T-helper 1 cell (primary cell): ENCODE measurements at regions not wholly inside any gene's neighbourhood (a gene's known extent, or its start where the extent isn't known, plus 50 kb on each side); places are given as distances from the start of the nearest gene placed in this dataset.
"Not testable (repeated sequence)": the region's sequence is repeated elsewhere in the genome, so short reads cannot be mapped to it uniquely, and the experiment has no call there.

Source experiments
- DNase-seq, 5 donors: peaks; one replicate each; pipeline ENCODE4 v3.0.0-alpha.2; 2012 to 2020

- no peak for DNase-seq
Observed at GRCh38 chrX:93468075-93468474, 205.3 kb downstream of the NAP1L3 start.

DNA sequence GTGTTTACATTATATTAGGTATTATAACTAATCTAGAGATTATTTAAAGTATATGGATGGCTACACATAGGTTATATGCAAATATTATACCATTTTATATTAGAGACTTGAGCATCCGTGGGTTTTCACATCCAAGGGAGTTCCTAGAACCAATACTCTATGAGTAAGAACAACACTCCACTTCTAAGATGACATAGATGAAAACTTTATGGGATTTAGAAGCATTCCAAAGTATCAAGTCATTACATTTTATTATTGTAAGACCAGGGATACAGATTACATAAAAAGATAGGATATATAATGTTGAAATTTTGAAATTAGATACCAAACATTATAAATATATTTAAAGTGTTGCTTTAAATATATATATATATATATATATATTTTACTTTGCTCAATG, 207.0 kb downstream of the NAP1L3 start:
- DNase-seq, result no peak

- DNase-seq, result no peak
Observed at GRCh38 chrX:93461060-93461459, 212.3 kb downstream of the NAP1L3 start.

- no peak for DNase-seq
Observed at GRCh38 chrX:93454509-93454908, 218.9 kb downstream of the NAP1L3 start.

- DNase-seq, result not testable (repeated sequence)
Observed at GRCh38 chrX:93434721-93435120, 238.7 kb downstream of the NAP1L3 start.

GRCh38 chrX:93428497-93428896, 244.9 kb downstream of the NAP1L3 start:
- DNase-seq, result no peak

DNA sequence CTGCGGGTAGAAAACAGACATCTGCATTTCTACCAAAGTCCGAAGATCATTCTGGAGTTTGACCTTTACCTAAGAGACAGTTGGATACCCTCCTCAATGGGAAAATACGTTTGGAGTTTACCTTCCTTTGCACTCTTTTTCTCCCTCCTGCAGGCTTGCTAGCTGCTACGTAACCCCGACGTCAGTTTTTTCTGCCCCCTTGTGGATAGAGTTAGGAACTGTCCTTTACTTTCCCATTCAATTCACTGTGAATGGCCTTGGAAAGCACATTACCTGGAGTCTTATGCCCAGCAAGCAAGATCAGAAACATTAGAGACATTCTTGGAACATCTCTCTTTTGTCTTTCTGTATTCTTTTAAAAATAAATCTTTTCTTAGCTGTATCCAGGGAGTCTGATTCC, 250.7 kb downstream of the NAP1L3 start:
- peak in 1 of 5 donors; percentile 3 for DNase-seq

DNA sequence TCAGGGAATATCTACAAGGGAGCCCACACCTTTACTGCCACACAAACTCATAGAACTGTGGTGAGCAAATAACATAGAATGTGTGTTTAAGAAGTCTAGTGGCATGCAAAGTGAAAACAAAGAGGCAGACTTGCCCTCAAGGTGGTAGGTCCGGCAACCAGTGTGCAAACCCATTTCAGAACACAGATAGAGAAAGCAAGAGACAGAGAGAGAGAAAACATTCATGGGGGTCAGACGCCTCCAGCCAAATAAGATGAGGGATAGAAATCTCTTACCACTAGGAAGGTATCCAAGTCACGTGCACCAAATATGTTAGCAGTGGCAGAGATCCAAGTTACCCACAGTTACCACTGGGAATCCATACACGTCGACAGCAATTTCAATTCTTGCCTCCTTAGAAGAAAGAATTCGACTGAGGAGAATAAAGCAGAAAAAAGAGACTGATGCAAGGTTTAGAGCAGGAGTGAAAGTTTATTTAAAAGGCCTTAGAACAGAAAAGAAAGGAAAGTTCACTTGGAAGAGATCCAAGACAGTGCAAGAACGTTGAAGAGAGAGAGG, 252.8 kb downstream of the NAP1L3 start:
- no peak for DNase-seq

GRCh38 chrX:93420090-93420489, 253.3 kb downstream of the NAP1L3 start:
- DNase-seq, result no peak

DNA sequence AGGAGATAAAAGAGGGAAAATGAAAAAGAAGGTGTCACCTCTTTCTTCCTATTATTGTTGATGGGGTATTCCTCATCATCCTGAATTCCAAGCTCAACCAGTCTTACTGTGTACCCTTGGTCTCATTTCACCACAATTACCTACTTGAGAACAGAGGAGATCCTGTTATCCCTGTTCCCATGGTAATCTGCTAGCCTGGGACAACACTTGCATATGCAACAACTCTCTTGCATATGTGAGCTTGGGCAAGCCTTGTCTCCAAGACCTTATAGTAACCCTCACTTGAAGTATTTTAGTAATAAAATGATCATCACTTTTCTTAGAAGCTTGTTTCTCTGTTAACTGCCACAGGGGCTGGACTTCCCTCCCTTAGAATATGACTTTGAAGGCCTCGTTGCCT, 253.7 kb downstream of the NAP1L3 start:
- DNase-seq, result no peak

DNA sequence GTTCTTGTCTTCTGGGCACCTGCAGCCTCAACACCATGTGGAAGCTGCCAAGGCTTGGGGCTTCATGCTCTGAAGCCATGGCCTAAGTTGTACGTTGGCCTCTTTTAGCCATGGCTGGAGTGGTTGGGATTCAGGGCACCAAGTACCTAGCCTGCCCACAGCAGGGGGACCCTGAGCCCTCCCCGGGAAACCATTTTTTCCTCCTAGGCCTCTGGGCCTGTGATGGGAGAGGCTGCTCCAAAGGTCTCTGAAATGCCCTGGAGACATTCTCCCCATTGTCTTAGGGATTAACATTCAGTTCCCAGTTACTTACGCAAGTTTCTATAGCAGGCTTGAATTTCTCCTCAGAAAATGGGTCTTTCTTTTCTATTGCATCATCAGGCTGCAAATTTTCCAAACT, 269.3 kb downstream of the NAP1L3 start:
- no peak for DNase-seq

DNA sequence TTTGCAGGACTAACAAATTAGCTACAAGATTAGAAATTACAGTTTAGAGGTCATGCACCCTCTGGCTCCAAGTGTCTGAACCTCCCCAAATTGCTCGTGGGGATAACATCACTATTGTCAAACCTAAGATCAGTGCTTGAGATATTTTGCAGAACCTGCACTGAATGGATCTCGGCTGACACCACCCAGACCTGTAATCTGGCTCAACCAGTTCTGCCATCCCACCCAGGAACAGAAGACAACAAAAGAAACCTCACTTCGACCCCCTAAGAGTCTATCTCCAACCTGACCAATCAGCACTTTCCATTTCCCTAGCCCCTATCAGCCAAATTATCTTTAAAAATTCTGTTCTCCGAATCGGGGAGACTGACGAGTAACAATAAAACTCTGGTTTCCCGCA, 318.7 kb downstream of the NAP1L3 start:
- no peak for DNase-seq

GRCh38 chrX:93346309-93346708, 327.1 kb downstream of the NAP1L3 start:
- DNase-seq, result no peak

- DNase-seq, result not testable (repeated sequence)
Observed at GRCh38 chrX:93344287-93344686, 329.1 kb downstream of the NAP1L3 start.

DNA sequence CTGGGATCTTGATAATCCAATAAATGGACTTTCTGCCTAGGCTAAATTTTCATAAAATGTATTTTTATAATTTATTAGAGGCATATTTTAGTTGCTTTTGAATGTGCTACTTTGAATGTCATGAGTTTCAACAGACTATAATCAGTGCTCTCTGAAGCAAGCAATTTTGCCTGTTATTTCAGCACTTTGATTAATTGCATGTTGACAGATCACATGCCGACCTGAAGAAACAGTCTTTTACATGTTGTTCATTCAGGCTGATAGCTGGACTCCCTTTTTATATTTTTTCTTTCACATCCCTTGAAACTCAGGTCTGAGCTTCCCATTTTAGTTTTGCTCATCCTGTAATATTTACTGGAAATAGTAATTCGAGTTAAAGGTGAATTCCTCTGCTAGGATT, 341.0 kb downstream of the NAP1L3 start:
- DNase-seq, result no peak

- no peak for DNase-seq
Observed at GRCh38 chrX:93322110-93322509, 351.3 kb downstream of the NAP1L3 start.

DNA sequence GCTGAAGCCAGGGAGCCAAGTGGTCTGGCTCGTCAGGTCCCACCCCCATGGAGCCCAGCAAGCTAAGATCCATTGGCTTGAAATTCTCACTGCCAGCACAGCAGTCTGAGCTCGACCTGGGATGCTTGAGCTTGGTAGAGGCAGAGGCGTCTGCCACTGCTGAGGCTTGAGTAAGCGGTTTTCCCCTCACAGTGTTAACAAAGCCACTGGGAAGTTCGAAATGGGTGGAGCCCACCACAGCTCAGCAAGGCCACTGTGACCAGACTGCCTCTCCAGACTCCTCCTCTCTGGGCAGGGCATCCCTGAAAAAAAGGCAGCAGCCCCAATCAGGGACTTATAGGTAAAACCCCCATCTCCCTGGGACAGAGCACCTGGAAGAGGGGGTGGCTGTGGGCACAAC, 353.8 kb downstream of the NAP1L3 start:
- no peak for DNase-seq
